Prostate gland (tissue), 2 donors: ENCODE measurements at regions not wholly inside any gene's neighbourhood (a gene's known extent, or its start where the extent isn't known, plus 50 kb on each side); places are given as distances from the start of the nearest gene placed in this dataset.

Experiments used
- DNase-seq: peaks from one replicate; pipeline ENCODE4 v3.0.0-alpha.2; 2019; ENCODE audit warnings: low spot score
- H3K27ac ChIP-seq, 2 donors: fragments of 200-600 bp; sonication (generic); 2 replicates each; pipeline ENCODE4 v1.5.1; 2017 to 2019
- H3K27me3 ChIP-seq: fragments of 200-600 bp; sonication (generic); replicated peaks from 2 replicates; pipeline ENCODE4 v1.5.1; 2019; ENCODE audit not compliant: insufficient read depth
- H3K36me3 ChIP-seq, 2 donors: fragments of 200-600 bp; sonication (generic); 1 replicate in 1 of 2; 2 replicates in 1 of 2; pipeline versions ENCODE4 v1.5.1 to v1.8.1; 2017 to 2019
- H3K4me1 ChIP-seq: fragments of 200-600 bp; sonication (generic); replicated peaks from 2 replicates; pipeline ENCODE4 v1.5.1; 2019
- H3K4me3 ChIP-seq, 2 donors: fragments of 200-600 bp; sonication (generic); 2 replicates each; pipeline ENCODE4 v1.5.1; 2017 to 2019
- H3K9me3 ChIP-seq: fragments of 200-600 bp; sonication (generic); 2 replicates; pipeline ENCODE4 v1.5.1; 2017
- CTCF ChIP-seq, 4 experiments: fragments of 200-600 bp in 2 of 4; fragments of 450-650 bp in 2 of 4; sonication (generic) in 2 of 4; IDR thresholded peaks; 1 replicate in 3 of 4; 2 replicates in 1 of 4; pipeline ENCODE4 v1.5.1; 2016 to 2019; ENCODE audit warnings: antibody characterized with exemption in 4 of 4, mild to moderate bottlenecking in 2 of 4, moderate library complexity in 2 of 4
- POLR2A ChIP-seq: fragments of 450-650 bp; IDR thresholded peaks from one replicate; pipeline ENCODE4 v1.6.1; 2016; ENCODE audit warnings: antibody characterized with exemption, mild to moderate bottlenecking
- POLR2AphosphoS5 ChIP-seq: sonication (generic); formaldehyde crosslinking; IDR thresholded peaks from one replicate; pipeline ENCODE4 v1.6.1; 2017; ENCODE audit warnings: antibody characterized with exemption
- WGBS: methylation state at CpG from one replicate; pipeline ENCODE4 v1.1.5; 2018; 5-methylcytosine and 5-hydroxymethylcytosine counted together
- intact Hi-C: fragments of 100-400 bp; cut with DNase I; formaldehyde crosslinking; loops from one replicate; pipeline ENCODE4 v1.14.2; 2022

DNA sequence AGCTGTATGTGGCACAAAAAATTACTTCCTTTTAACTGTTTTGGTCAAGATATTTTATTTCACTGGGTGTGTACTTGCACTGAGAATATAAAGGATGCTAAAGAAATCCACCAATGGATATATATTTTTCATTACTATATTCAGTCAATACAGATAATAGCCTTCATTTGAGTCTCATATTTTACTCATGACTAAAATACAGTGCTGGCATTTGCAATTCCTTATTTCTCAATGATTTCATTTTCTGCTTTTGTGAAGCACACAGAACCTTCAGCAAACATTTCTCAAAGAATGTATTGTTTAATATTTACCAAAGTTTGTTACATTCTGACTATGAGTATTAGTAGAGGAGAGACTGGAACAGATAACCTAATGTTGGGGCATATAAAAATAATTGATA lies 93.2 kb upstream of the SOX5 start:
- no peaks in the 10 kb centered on the region for H3K27me3 ChIP-seq
- TF ChIP-seq CTCF (IDR thresholded peaks at IDR 0.05) (no peak), POLR2AphosphoS5 (no peak), POLR2A (no peak)
- H3K4me3 ChIP-seq = no peak overlapping the region
- H3K4me1 ChIP-seq = no peaks in the 10 kb centered on the region
- H3K9me3 ChIP-seq = no peaks in the 10 kb centered on the region
- H3K36me3 ChIP-seq = no peaks in the 10 kb centered on the region
- intact Hi-C loops = no loop called here
- no peak overlapping the region for H3K27ac ChIP-seq
- no peak for DNase-seq

DNA sequence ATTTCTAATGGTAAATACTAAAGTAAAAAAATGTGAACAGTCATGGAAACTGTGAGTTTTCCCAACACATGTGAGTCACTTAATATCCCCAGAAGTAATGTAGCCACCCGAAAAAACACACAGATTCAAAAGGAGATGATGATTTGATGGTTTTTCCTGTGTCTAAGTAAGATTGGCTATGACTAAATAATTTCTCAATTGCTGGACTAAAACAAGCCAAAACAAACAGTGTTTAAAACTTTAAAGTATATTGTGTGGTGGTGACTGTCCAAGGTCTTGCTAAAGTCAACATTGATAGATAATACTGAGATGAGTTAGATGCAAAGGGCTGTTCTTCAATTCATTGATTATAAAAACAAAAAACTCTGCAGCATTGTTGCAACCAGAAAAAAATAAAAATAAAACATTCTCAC lies 89.6 kb upstream of the SOX5 start:
- Histone ChIP-seq H3K36me3 (no peaks in the 10 kb centered on the region), H3K4me3 (no peak overlapping the region), H3K4me1 (no peaks in the 10 kb centered on the region), H3K27me3 (no peaks in the 10 kb centered on the region), H3K27ac (no peak overlapping the region), H3K9me3 (no peaks in the 10 kb centered on the region)
- no peak for DNase-seq
- 24% methylated on average over 1 of the region's 1 CpG for WGBS
- intact Hi-C loops = no loop called here
- no peak for TF ChIP-seq POLR2AphosphoS5
- TF ChIP-seq POLR2A = no peak
- no peak for TF ChIP-seq CTCF (IDR thresholded peaks at IDR 0.05)

DNA sequence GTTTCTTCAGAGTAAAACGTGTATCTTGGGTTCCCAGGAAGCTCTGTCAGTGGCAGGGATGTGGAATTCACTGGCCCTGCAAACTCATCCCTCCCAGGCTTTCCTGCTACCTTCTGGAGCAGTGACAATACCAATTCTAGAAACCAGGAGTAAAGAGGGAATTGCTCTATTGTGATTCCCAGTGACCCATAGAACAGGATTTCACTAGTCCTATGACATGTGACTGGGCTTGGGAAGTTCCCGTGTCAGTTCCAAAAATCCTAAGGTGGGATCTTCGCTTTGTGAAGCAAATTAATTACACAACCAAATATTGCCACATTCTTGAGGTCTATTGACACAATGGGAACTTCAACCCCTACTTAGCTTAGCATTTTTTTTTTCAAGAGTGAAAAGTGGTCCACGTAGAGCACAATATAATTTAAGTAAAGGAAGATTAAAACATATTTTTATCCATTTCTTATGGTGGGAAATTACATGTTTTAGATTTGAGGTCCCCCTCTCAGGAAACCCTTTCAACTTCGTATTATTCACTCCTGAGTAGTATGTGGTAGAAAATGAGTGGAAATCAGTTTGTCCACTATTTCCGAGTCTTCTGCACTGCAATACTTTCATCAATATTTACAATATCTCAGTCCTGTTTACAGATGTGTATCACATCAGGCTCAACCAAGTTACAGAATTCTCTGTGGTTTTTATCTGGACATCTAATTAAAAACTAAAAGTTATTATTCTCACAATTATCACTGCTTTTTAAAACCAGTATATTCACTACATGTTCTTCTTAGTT lies 88.9 kb upstream of the SOX5 start:
- no peak overlapping the region for H3K4me3 ChIP-seq
- no peaks in the 10 kb centered on the region for H3K27me3 ChIP-seq
- H3K4me1 ChIP-seq = no peaks in the 10 kb centered on the region
- H3K27ac ChIP-seq = no peak overlapping the region
- no peak for TF ChIP-seq POLR2AphosphoS5
- 89% methylated on average over 6 of the region's 6 CpGs for WGBS
- no peaks in the 10 kb centered on the region for H3K36me3 ChIP-seq
- no peaks in the 10 kb centered on the region for H3K9me3 ChIP-seq
- intact Hi-C loops = no loop called here
- DNase-seq = no peak

GRCh38 chr12:24036438-24037216 lies 87.2 kb upstream of the SOX5 start:
- 93% methylated on average over 3 of the region's 3 CpGs for WGBS
- no peak for TF ChIP-seq POLR2AphosphoS5
- TF ChIP-seq CTCF (IDR thresholded peaks at IDR 0.05) = no peak
- Histone ChIP-seq H3K4me3 (no peak overlapping the region), H3K27me3 (no peaks in the 10 kb centered on the region), H3K36me3 (no peaks in the 10 kb centered on the region), H3K27ac (no peak overlapping the region), H3K4me1 (no peaks in the 10 kb centered on the region), H3K9me3 (no peaks in the 10 kb centered on the region)
- intact Hi-C loops = no loop called here
- no peak for DNase-seq

DNA sequence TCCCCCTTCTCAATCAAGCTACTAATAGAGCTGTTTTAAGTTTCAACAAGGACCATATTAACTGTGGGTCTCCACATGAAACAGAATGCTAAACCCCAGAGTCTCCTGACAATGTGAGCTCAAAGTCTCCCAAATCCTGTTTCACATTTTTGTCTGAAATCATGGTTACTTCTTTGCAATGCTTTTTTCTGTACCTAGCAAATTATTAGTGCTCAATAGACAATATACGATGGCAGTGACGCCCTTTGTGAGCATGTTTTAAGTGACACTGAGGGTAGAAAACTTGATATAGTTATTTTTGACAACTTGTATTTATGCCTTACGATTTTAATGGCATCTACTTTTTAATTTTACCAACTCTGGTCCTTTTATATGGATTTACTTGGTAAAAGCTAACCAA lies 85.4 kb upstream of the SOX5 start:
- H3K4me1 ChIP-seq = no peaks in the 10 kb centered on the region
- H3K4me3 ChIP-seq = no peak overlapping the region
- no peak overlapping the region for H3K27ac ChIP-seq
- H3K36me3 ChIP-seq = no peaks in the 10 kb centered on the region
- 97% methylated on average over 3 of the region's 3 CpGs for WGBS
- no peak for TF ChIP-seq POLR2AphosphoS5
- no peaks in the 10 kb centered on the region for H3K9me3 ChIP-seq
- H3K27me3 ChIP-seq = no peaks in the 10 kb centered on the region
- intact Hi-C loops = no loop called here
- DNase-seq = no peak

- WGBS = 78% methylated on average over 3 of the region's 3 CpGs
- no peaks in the 10 kb centered on the region for H3K4me1 ChIP-seq
- intact Hi-C loops = no loop called here
- no peak overlapping the region for H3K27ac ChIP-seq
- no peak for TF ChIP-seq POLR2A
- no peak for TF ChIP-seq POLR2AphosphoS5
- no peak for TF ChIP-seq CTCF (IDR thresholded peaks at IDR 0.05)
- H3K27me3 ChIP-seq = no peaks in the 10 kb centered on the region
- DNase-seq = no peak
- H3K36me3 ChIP-seq = no peaks in the 10 kb centered on the region
- no peak overlapping the region for H3K4me3 ChIP-seq
- no peaks in the 10 kb centered on the region for H3K9me3 ChIP-seq
Measured at GRCh38 chr12:24034160-24034559, 84.7 kb upstream of the SOX5 start.
